ENCODE measurements at regions not wholly inside any gene's neighbourhood (a gene's known extent, or its start where the extent isn't known, plus 50 kb on each side); places are given as distances from the start of the nearest gene placed in this dataset.

- RAD21 ChIA-PET (ENCODE audit: unreplicated experiment) = no interaction called here
- DNase-seq (ENCODE audit: low read depth, low spot score) = no peak
- Histone ChIP-seq H3K27ac (ENCODE audit: control insufficient read depth, insufficient read depth) (no peak overlapping the region), H2AFZ (ENCODE audit: control insufficient read depth, low read depth, low read length) (no peak overlapping the region), H3K4me2 (ENCODE audit: control insufficient read depth, insufficient read depth) (no peak overlapping the region), H3K79me2 (ENCODE audit: control insufficient read depth, insufficient read depth, low read length) (no peaks in the 10 kb centered on the region), H3K9ac (ENCODE audit: control insufficient read depth, insufficient read depth, low read length) (no peak overlapping the region), H4K20me1 (ENCODE audit: control insufficient read depth, insufficient read depth) (no peaks in the 10 kb centered on the region), H3K9me3 (replicated peaks; ENCODE audit: control insufficient read depth, insufficient read depth, low read length) (no peaks in the 10 kb centered on the region), H3K27me3 (replicated peaks in 1 of 2; ENCODE audit: control insufficient read depth in 2 of 2, insufficient read depth in 2 of 2, low read length in 1 of 2) (no peaks in the 10 kb centered on the region), H3K36me3 (ENCODE audit: control insufficient read depth in 2 of 2, insufficient read depth in 2 of 2, low read length in 1 of 2) (no peaks in the 10 kb centered on the region), H3K4me3 (no peak overlapping the region), H3K4me1 (ENCODE audit: control insufficient read depth, insufficient read depth, low read length) (no peaks in the 10 kb centered on the region)
- TF ChIP-seq, protein P1, sequence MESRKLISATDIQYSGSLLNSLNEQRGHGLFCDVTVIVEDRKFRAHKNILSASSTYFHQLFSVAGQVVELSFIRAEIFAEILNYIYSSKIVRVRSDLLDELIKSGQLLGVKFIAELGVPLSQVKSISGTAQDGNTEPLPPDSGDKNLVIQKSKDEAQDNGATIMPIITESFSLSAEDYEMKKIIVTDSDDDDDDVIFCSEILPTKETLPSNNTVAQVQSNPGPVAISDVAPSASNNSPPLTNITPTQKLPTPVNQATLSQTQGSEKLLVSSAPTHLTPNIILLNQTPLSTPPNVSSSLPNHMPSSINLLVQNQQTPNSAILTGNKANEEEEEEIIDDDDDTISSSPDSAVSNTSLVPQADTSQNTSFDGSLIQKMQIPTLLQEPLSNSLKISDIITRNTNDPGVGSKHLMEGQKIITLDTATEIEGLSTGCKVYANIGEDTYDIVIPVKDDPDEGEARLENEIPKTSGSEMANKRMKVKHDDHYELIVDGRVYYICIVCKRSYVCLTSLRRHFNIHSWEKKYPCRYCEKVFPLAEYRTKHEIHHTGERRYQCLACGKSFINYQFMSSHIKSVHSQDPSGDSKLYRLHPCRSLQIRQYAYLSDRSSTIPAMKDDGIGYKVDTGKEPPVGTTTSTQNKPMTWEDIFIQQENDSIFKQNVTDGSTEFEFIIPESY (IDR thresholded peaks at IDR 0.05) = no peak
- no peak for TF ChIP-seq NFYB (IDR thresholded peaks at IDR 0.05; ENCODE audit: insufficient read depth, low read depth, low read length)
- no peak for TF ChIP-seq SMAD1 (IDR thresholded peaks at IDR 0.05; ENCODE audit: low read depth, partially characterized antibody)
- no peak for TF ChIP-seq PRDM15 (CRISPR knock-in tag; IDR thresholded peaks at IDR 0.05)
- no peak for TF ChIP-seq CHD2 (IDR thresholded peaks at IDR 0.05; ENCODE audit: borderline replicate concordance, low read depth, low read length)
- TF ChIP-seq TARDBP (IDR thresholded peaks at IDR 0.05; ENCODE audit: borderline replicate concordance) = no peak
- TF ChIP-seq RB1 (IDR thresholded peaks at IDR 0.05; ENCODE audit: borderline replicate concordance) = no peak
- no peak for TF ChIP-seq E2F8 (IDR thresholded peaks at IDR 0.05; ENCODE audit: low read depth, partially characterized antibody)
- TF ChIP-seq SIX5 (IDR thresholded peaks at IDR 0.05; ENCODE audit: low read depth, low read length, severe bottlenecking) = no peak
- no peak; the same call in 2 of the 3 replicates for ATAC-seq
- SMC1A ChIA-PET (ENCODE audit: uncharacterized antibody, unreplicated experiment) = no interaction called here
- intact Hi-C loops (cut with micrococcal nuclease; ENCODE audit: unreplicated experiment) (no loop called here), in situ Hi-C loops (cut with MboI) (no loop called here)
- no TSS peak for BruUV-seq (replicated peaks)
- WGBS (ENCODE audit: insufficient coverage, insufficient replicate concordance, low lambda C conversion rate, missing lambda C conversion rate) = 32% methylated on average over 3 of the region's 3 CpGs
- POLR2A ChIA-PET = no interaction called here
- no peak for FAIRE-seq
- CTCF ChIA-PET = no interaction called here
Measured at GRCh38 chrX:28312965-28313364, 274.3 kb upstream of the IL1RAPL1 start.

Data from GM12878 (cell line).